DMS153 treated with DMSO at 0.1 percent for 48 hours (cell line): ENCODE measurements at regions not wholly inside any gene's neighbourhood (a gene's known extent, or its start where the extent isn't known, plus 50 kb on each side); places are given as distances from the start of the nearest gene placed in this dataset.
"Not testable (repeated sequence)": the region's sequence is repeated elsewhere in the genome, so short reads cannot be mapped to it uniquely, and the experiment has no call there.

Experiments
- DNase-seq: peaks from one replicate; lab custom pipeline; 2025; ENCODE audit not compliant: unreplicated experiment; lab: John Stamatoyannopoulos, UW

- peak; percentile 37 for DNase-seq
Observed at GRCh38 chr9:1837453-1838084, 177.6 kb upstream of the SMARCA2 start.

- DNase-seq = no peak
Observed at GRCh38 chr9:1839909-1840308, 175.2 kb upstream of the SMARCA2 start.

GRCh38 chr9:1845425-1845824 is 169.7 kb upstream of the SMARCA2 start:
- no peak for DNase-seq

GRCh38 chr9:1855726-1856125 is 159.4 kb upstream of the SMARCA2 start:
- DNase-seq = no peak

GRCh38 chr9:1857808-1858207 is 157.3 kb upstream of the SMARCA2 start:
- no peak for DNase-seq

GRCh38 chr9:1869843-1870242 is 145.3 kb upstream of the SMARCA2 start:
- DNase-seq = peak; percentile 18

GRCh38 chr9:1870915-1871314 is 144.2 kb upstream of the SMARCA2 start:
- no peak for DNase-seq

- peak; percentile 95 for DNase-seq
Observed at GRCh38 chr9:1871626-1872419, 143.3 kb upstream of the SMARCA2 start.

- DNase-seq = no peak
Observed at GRCh38 chr9:1875251-1875851, 139.8 kb upstream of the SMARCA2 start.

GRCh38 chr9:1875921-1876448 is 139.2 kb upstream of the SMARCA2 start:
- DNase-seq = no peak

- no peak for DNase-seq
Observed at GRCh38 chr9:1876891-1877496, 138.2 kb upstream of the SMARCA2 start.

- no peak for DNase-seq
Observed at GRCh38 chr9:1877951-1878350, 137.2 kb upstream of the SMARCA2 start.

GRCh38 chr9:1878811-1879210 is 136.3 kb upstream of the SMARCA2 start:
- DNase-seq = no peak

GRCh38 chr9:1879501-1879900 is 135.6 kb upstream of the SMARCA2 start:
- DNase-seq = no peak

- no peak for DNase-seq
Observed at GRCh38 chr9:1880038-1880565, 135.0 kb upstream of the SMARCA2 start.

- DNase-seq = no peak
Observed at GRCh38 chr9:1881708-1882295, 133.3 kb upstream of the SMARCA2 start.

- no peak for DNase-seq
Observed at GRCh38 chr9:1882711-1883403, 132.3 kb upstream of the SMARCA2 start.

GRCh38 chr9:1890201-1890600 is 124.9 kb upstream of the SMARCA2 start:
- DNase-seq = no peak

GRCh38 chr9:1890816-1891215 is 124.3 kb upstream of the SMARCA2 start:
- no peak for DNase-seq

- not testable (repeated sequence) for DNase-seq
Observed at GRCh38 chr9:1903080-1903704, 112.0 kb upstream of the SMARCA2 start.
